SK-N-DZ (cell line): ENCODE measurements at regions not wholly inside any gene's neighbourhood (a gene's known extent, or its start where the extent isn't known, plus 50 kb on each side); places are given as distances from the start of the nearest gene placed in this dataset.
"Not testable (repeated sequence)": the region's sequence is repeated elsewhere in the genome, so short reads cannot be mapped to it uniquely, and the experiment has no call there.

ENCODE experiments used
- DNase-seq: peaks from one replicate; pipeline ENCODE4 v3.0.0-alpha.2; 2015; ENCODE audit warnings: low spot score

DNA sequence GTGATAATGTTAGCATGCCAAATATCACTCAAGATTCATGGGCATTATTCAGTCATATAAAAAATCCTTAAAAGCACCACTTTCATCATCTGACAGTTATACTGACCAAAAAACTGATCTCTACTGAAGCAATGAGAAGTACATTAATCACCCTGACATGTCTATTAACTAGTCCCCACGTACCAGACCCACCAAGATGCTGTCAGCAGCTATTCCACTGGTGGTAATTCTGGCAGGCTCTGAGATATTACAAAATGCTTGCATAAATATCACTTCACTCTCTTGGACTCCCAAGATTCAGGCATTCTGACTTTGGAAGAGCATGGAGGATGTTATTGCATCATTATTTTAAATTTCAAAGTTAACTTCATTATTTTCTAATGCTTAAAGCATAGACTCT, 717.0 kb downstream of the DNAH5 start:
- DNase-seq, result no peak

- DNase-seq, result no peak
These were observed 726.0 kb downstream of the DNAH5 start for GRCh38 chr5:13218518-13218917.

DNA sequence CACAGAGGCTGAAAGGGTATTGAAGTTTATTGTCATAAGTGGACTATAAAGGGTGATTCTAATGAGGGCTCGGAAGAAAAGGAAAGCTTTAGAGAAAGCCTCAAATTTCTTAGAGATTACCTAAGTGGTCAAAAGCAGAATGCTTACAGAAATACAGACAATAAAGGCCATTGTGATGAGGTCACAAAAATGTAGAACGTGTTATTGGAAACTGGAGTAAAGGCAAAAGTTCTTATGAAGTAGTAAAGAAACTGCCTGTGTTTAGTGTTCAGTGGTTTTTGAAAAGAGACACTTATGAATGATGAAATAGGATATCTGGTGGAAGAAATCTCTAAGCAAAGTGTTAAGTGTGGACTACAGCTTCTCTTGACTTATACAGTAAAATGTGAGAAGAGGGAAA, 726.9 kb downstream of the DNAH5 start:
- DNase-seq, result no peak

GRCh38 chr5:13215806-13216205, 728.7 kb downstream of the DNAH5 start:
- no peak for DNase-seq

- no peak for DNase-seq
These were observed 729.1 kb downstream of the DNAH5 start for GRCh38 chr5:13215370-13215769.

DNA sequence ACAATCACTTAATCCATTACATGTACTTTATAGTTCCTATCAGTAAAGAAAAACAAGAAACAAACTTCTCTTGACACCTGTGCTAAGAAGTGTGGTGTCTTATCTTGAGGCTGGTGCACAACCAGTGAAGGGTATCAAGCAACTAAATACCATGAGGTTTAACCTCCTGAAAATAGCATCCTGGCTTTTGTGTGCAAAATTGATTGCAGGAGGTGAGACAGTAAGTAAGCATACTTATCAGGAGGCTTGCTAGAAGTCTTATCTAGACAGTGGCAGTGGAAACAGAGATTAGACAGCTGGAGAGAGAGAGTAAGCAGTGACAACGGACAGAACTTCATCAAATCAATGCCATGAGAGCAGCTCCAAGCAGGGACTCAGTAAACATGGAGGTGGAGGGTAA, 730.3 kb downstream of the DNAH5 start:
- no peak for DNase-seq

GRCh38 chr5:13212886-13213285, 731.6 kb downstream of the DNAH5 start:
- DNase-seq, result no peak

GRCh38 chr5:13211064-13211463, 733.4 kb downstream of the DNAH5 start:
- DNase-seq, result no peak

- no peak for DNase-seq
These were observed 737.4 kb downstream of the DNAH5 start for GRCh38 chr5:13207112-13207511.

DNA sequence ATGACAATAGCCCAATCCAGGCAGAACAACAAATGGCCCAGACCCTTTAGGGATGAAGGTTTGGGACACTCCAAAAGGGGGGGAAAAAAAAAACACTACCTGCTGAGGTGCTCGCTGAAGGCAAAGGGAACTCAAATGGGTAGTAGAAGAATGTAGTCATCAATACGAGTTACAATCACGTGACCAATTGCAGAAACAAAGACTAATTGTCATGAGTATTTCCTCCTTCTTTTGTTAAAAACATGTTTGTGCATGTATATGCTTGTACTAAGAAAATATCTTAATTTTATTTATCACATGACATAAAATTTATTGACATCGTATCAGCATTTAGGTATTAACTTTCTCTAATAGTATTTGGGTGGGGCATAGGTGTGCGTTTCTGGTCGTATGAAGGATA, 743.5 kb downstream of the DNAH5 start:
- DNase-seq, result no peak

GRCh38 chr5:13198226-13198625, 746.3 kb downstream of the DNAH5 start:
- DNase-seq, result not testable (repeated sequence)

DNA sequence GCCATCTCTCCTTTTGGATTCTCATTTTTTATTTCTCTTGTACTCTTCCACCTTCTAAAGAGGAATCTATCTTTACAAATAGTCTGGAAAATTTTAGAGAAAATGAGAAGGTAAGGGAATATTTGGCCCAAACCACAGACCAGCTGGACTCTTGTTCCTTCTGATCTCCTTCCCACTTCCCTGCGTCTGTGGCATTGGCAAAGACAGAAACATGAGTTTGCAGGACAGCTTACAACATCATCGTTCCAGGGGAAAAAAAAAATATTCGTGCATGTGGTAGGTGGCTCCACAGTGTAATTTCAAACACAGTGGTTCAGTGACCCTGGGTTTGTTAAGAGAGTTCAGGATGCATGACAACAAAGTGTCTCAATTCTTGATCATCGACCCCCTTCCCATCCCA, 755.0 kb downstream of the DNAH5 start:
- DNase-seq, result no peak

GRCh38 chr5:13188371-13188770, 756.1 kb downstream of the DNAH5 start:
- DNase-seq, result no peak

DNA sequence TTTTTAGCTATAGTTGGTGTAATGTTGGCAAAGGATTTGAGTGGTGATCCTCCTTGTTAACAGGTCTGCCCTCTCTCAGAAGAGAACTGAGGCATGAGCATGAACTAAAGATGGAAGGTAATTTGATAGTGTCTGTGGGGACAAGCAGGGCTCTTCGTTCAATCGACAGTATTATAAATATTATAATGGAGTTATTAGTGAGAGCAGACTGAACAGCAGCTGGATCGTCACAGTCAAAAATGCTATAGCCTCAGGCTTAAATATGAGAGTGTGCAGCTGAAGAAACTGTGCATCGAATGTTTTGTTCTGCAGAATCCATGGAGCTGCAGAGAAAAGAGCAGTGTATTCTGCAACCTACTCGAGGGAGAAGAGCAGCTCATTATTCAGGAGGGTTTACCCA, 757.3 kb downstream of the DNAH5 start:
- no peak for DNase-seq

DNA sequence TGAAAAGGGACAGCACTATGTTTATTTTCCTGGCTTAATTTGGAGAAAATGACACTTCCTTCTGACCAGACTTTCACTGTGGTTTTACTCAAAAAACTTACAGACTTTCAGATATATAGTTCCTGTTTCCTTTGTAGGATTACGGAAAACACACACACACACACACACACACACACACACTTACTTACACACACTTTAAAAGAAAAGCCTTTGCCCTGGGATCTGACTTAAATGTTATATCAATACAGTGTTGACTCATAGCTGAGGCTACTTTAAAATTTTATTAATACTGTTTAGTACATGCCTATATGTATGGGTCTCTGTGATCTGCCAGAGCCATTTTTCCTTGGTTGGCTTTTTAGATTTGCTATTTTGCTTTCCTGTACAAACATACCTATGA, 758.3 kb downstream of the DNAH5 start:
- DNase-seq, result no peak

DNA sequence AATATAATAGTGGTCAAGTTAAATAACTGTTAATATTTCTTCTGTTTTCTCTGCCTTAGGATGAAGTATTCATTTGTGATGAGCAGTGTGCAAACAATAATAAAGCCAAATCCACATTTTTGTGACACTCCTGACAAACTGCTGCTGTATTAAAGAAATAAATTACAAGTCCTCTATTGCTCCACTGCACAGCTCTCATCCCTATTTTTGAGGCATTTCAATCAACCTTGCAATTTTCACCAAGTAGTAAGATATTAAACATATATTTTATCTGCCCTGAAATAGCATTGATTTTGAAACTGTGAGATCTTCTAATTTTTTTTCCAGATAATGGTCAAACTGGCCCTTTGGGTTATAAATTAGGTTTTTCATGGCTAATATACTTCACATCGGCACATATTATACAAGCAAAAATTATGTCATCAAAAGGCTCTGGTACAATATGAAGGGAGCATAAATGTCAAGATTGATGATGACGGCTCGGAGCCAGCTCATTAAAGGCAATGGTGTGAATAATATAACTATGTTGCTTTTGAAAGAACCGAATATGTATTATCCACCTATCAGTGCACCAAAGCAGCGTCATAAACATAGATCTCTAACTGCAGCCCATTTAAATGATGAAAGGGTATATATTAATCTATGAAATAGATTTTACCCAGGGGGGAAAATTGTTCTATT, 764.9 kb downstream of the DNAH5 start:
- DNase-seq, result no peak

GRCh38 chr5:13143630-13144029, 800.9 kb downstream of the DNAH5 start:
- no peak for DNase-seq

DNA sequence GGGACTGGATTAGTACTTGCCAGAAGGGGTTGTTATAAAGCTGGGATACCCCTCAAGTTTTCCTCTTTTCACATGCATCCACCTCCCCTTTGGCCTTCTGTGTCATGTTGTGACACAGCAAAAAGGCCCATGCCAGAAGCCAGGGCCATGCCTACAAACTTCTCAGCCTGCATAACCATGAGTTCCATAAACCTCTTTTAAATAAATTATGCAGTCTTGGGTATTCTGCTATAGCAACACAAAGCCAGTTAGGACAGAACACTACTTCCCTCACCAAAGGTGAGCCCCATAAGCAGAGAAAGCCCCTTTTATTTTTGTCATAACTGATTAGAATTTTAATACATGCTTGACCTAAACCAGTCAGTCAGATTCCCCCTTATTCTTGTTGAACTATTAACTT, 801.3 kb downstream of the DNAH5 start:
- no peak for DNase-seq

- no peak for DNase-seq
These were observed 810.5 kb downstream of the DNAH5 start for GRCh38 chr5:13133951-13134350.

DNA sequence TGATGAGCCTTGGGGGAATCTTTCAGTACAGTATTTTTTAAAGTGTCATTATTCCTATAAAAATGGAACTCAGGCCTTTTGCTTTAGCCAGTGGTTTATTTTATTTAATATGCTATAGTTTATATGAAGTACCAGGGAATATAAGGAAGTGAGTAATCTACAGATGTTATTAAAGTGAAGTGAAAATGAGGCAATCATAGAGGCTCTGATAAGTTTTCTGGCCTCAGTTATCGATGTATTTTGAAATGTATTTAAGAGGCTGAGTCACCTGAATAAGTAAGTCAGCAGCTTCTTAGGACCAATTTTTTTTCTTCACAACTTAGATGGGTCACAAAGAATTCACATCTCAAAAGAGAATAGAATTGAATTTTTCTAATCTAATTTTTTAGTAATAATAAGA, 829.0 kb downstream of the DNAH5 start:
- DNase-seq, result no peak

GRCh38 chr5:13108265-13108664, 836.2 kb downstream of the DNAH5 start:
- no peak for DNase-seq

- no peak for DNase-seq
These were observed 837.0 kb downstream of the DNAH5 start for GRCh38 chr5:13107537-13107936.

GRCh38 chr5:13081116-13081515, 863.4 kb downstream of the DNAH5 start:
- DNase-seq, result no peak

- not testable (repeated sequence) for DNase-seq
These were observed 871.6 kb downstream of the DNAH5 start for GRCh38 chr5:13072936-13073335.
